Mesodermal cell (in vitro differentiated cells): ENCODE measurements at regions not wholly inside any gene's neighbourhood (a gene's known extent, or its start where the extent isn't known, plus 50 kb on each side); places are given as distances from the start of the nearest gene placed in this dataset.

Experiments used
- H3K27ac ChIP-seq: 2 replicates; pipeline ENCODE4 v1.7.0; 2013; ENCODE audit warnings: mild to moderate bottlenecking, low read depth, low read length, moderate library complexity; ENCODE audit not compliant: severe bottlenecking
- H3K36me3 ChIP-seq: 2 replicates; pipeline ENCODE4 v1.7.1; 2013; ENCODE audit warnings: mild to moderate bottlenecking, low read length, moderate library complexity; ENCODE audit not compliant: control insufficient read depth, insufficient read depth
- H3K4me1 ChIP-seq: one replicate; pipeline ENCODE4 v1.7.1; 2013; ENCODE audit warnings: mild to moderate bottlenecking, low read length; ENCODE audit not compliant: insufficient read depth, control insufficient read depth, poor library complexity, severe bottlenecking
- H3K4me3 ChIP-seq: 2 replicates; pipeline ENCODE4 v1.7.0; 2013; ENCODE audit warnings: low read length, control low read depth, mild to moderate bottlenecking; ENCODE audit not compliant: insufficient read depth, poor library complexity, severe bottlenecking; ENCODE audit errors: extremely low read depth
- H3K9me3 ChIP-seq: 2 replicates; pipeline ENCODE4 v1.7.1; 2013; ENCODE audit warnings: mild to moderate bottlenecking, low read length, moderate library complexity; ENCODE audit not compliant: control insufficient read depth
- WGBS, 2 experiments: methylation state at CpG; one replicate each; pipeline ENCODE4 v1.1.5; 2013; ENCODE audit warnings: missing lambda C conversion rate in 2 of 2; ENCODE audit not compliant: insufficient coverage in 2 of 2; 5-methylcytosine and 5-hydroxymethylcytosine counted together

- Histone ChIP-seq H3K4me1 (no peaks in the 10 kb centered on the region), H3K9me3 (no peaks in the 10 kb centered on the region), H3K36me3 (no peaks in the 10 kb centered on the region), H3K27ac (no peak overlapping the region), H3K4me3 (no peak overlapping the region)
- WGBS, 2 experiments: 97 to 100% methylated on average over 2 to 3 of the region's 4 CpGs
Observed at GRCh38 chr20:60764328-60764727, 487.7 kb upstream of the CDH4 start.

- H3K36me3 ChIP-seq: no peaks in the 10 kb centered on the region
- H3K9me3 ChIP-seq: no peaks in the 10 kb centered on the region
- H3K4me3 ChIP-seq: no peak overlapping the region
- WGBS, 2 experiments: 90% methylated on average over 7 to 9 of the region's 9 CpGs
- H3K4me1 ChIP-seq: no peaks in the 10 kb centered on the region
- H3K27ac ChIP-seq: no peak overlapping the region
Observed at GRCh38 chr20:60764771-60765170, 487.3 kb upstream of the CDH4 start.

- Histone ChIP-seq H3K4me1 (no peaks in the 10 kb centered on the region), H3K4me3 (no peak overlapping the region), H3K9me3 (no peaks in the 10 kb centered on the region), H3K36me3 (no peaks in the 10 kb centered on the region), H3K27ac (no peak overlapping the region)
- 80 to 96% methylated on average over 8 to 9 of the region's 10 CpGs for WGBS, 2 experiments
Observed at GRCh38 chr20:60765821-60766403, 486.1 kb upstream of the CDH4 start.

GRCh38 chr20:60768216-60768615 is 483.8 kb upstream of the CDH4 start:
- H3K36me3 ChIP-seq: no peaks in the 10 kb centered on the region
- no peaks in the 10 kb centered on the region for H3K9me3 ChIP-seq
- H3K4me1 ChIP-seq: no peaks in the 10 kb centered on the region
- no CpG with 5 or more reads among the region's 1 CpG for WGBS, 2 experiments
- no peak overlapping the region for H3K27ac ChIP-seq
- no peak overlapping the region for H3K4me3 ChIP-seq

- Histone ChIP-seq H3K9me3 (no peaks in the 10 kb centered on the region), H3K4me3 (no peak overlapping the region), H3K36me3 (no peaks in the 10 kb centered on the region), H3K4me1 (no peaks in the 10 kb centered on the region), H3K27ac (no peak overlapping the region)
- WGBS, 2 experiments: 78 to 92% methylated on average over 2 to 3 of the region's 6 CpGs
Observed at GRCh38 chr20:60780388-60781025, 471.6 kb upstream of the CDH4 start.

- Histone ChIP-seq H3K4me3 (no peak overlapping the region), H3K4me1 (peaks cover 12% of the 10 kb centered on the region), H3K36me3 (no peaks in the 10 kb centered on the region), H3K27ac (no peak overlapping the region), H3K9me3 (no peaks in the 10 kb centered on the region)
- 87 to 90% methylated on average over 7 of the region's 7 CpGs for WGBS, 2 experiments
Observed at GRCh38 chr20:60782959-60783625, 469.0 kb upstream of the CDH4 start.

GRCh38 chr20:60785301-60785700 is 466.8 kb upstream of the CDH4 start:
- no CpG with 5 or more reads among the region's 1 CpG for WGBS, 2 experiments
- H3K4me1 ChIP-seq: peaks cover 12% of the 10 kb centered on the region
- H3K36me3 ChIP-seq: no peaks in the 10 kb centered on the region
- H3K27ac ChIP-seq: no peak overlapping the region
- H3K9me3 ChIP-seq: no peaks in the 10 kb centered on the region
- no peak overlapping the region for H3K4me3 ChIP-seq

- Histone ChIP-seq H3K36me3 (no peaks in the 10 kb centered on the region), H3K27ac (no peak overlapping the region), H3K4me1 (peaks cover 12% of the 10 kb centered on the region), H3K9me3 (no peaks in the 10 kb centered on the region), H3K4me3 (no peak overlapping the region)
- WGBS, 2 experiments: 85 to 92% methylated on average over 4 to 6 of the region's 7 CpGs
Observed at GRCh38 chr20:60785785-60786184, 466.3 kb upstream of the CDH4 start.

- Histone ChIP-seq H3K4me1 (peaks cover 12% of the 10 kb centered on the region), H3K4me3 (no peak overlapping the region), H3K9me3 (no peaks in the 10 kb centered on the region), H3K27ac (no peak overlapping the region), H3K36me3 (no peaks in the 10 kb centered on the region)
- WGBS, 2 experiments: 85 to 89% methylated on average over 4 of the region's 4 CpGs
Observed at GRCh38 chr20:60786686-60787217, 465.3 kb upstream of the CDH4 start.

GRCh38 chr20:60787276-60787675 is 464.8 kb upstream of the CDH4 start:
- WGBS, 2 experiments: 43 to 67% methylated on average over 3 of the region's 4 CpGs
- no peaks in the 10 kb centered on the region for H3K36me3 ChIP-seq
- H3K9me3 ChIP-seq: no peaks in the 10 kb centered on the region
- no peak overlapping the region for H3K4me3 ChIP-seq
- peaks cover 12% of the 10 kb centered on the region for H3K4me1 ChIP-seq
- H3K27ac ChIP-seq: no peak overlapping the region

GRCh38 chr20:60788070-60788469 is 464.0 kb upstream of the CDH4 start:
- Histone ChIP-seq H3K27ac (no peak overlapping the region), H3K4me1 (peaks cover 12% of the 10 kb centered on the region), H3K36me3 (no peaks in the 10 kb centered on the region), H3K4me3 (no peak overlapping the region), H3K9me3 (no peaks in the 10 kb centered on the region)
- 40 to 72% methylated on average over 1 to 3 of the region's 3 CpGs for WGBS, 2 experiments
